Stimulated activated CD8-positive, alpha-beta memory T cell treated with anti-CD3 and anti-CD28 coated beads, Interleukin-12 subunit alpha, Interleukin-12 subunit beta, amount 100 ng/mL, for 24 hours (primary cell): ENCODE measurements at regions not wholly inside any gene's neighbourhood (a gene's known extent, or its start where the extent isn't known, plus 50 kb on each side); places are given as distances from the start of the nearest gene placed in this dataset.
A peak's percentile ranks its signal among the peaks of the same experiment; 100 is the strongest.

ENCODE experiments used
- DNase-seq: peaks from one replicate; pipeline ENCODE4 v3.0.0-alpha.2; 2020; ENCODE audit errors: extremely low read depth

- no peak for DNase-seq
These were observed 62.7 kb upstream of the MAPRE2 start for GRCh38 chr18:34978533-34978893.

DNA sequence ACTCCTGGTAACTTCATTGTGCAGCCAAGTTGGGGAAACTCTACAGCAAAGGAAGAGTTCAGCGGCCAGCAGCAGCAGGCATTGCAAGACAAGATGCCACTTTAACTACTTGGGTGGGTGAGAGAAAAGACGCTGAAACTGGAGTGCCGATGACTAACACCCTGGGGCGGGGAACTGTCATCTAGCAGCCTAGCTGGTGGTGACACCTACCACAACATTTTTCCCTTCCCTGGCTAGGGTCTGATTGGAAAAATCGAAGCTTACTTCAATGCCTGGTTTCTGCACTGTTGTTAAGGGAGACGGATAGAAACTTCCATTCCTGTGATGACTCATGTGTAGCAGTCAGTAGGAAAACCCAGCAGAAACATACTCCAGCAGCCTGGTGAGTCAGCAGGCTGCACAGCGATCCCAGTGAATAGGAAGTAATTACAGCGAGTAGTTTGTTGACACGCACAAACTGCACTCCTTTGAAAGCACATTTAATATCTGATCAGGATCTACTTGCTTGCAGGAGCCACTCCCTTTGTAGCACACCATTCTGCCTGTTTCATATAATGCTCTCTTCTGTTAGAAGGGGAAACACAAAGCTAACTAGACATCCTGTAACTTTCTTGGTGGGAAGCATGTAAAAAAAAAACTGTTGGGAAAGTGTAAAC, 62.1 kb upstream of the MAPRE2 start:
- peak; percentile 52 for DNase-seq

DNA sequence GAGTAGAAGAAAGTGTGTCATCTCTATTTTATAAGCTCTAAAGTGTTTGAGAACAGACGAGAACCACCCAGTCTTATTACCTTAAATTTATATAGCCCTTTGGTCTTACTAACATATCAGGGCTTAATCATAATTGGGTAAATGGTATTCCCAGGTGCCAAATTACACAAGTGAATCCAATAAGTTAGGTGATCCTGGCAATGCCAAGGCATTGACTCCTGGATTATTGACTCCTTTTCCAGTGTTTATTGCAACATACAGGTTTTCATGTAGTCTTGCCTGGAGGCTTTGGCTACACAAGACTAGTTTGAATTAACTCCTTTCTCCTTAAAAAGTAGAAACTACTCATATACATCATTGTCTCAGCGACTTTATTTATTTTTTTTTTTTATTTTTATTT, 59.7 kb upstream of the MAPRE2 start:
- no peak for DNase-seq

DNA sequence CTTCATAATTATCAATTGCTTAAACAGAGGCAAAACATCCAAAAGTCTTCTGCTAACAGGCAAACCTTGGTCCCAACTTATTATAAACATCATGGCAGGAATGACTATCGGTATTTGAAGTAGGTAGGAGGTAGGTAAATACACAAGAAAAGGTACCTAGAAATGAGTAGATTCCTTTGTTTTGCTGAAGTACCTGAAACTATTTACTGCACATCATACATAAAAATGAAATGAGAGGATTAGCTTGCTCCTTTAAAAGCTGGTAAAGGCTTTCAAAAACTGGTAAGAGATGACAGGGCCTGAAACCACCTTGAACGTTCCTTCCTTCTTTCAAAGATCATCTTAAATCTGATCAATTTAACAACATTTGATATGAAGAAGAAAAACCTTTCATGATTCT, 55.2 kb upstream of the MAPRE2 start:
- DNase-seq = no peak

DNA sequence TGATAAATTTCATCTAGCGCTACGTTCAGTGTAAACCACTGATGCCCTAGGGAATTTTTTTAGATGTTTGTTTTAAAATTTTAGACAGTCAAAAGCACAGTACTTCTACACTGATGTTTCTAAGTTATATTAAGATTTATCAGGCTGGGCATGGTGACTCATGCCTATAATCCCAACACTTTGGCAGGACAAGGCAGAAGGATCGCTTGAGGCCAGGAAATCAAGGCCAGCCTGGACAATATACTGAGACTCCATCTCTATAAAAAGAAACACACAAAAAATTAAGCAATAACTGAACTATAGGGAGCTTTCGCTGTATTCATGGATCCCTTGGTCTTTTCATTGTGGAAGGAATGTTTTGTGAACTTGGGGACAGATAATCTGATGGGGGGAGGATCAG, 50.6 kb upstream of the MAPRE2 start:
- DNase-seq = no peak

- DNase-seq = no peak
These were observed 50.1 kb upstream of the MAPRE2 start for GRCh38 chr18:34991152-34991551.
